ENCODE measurements at regions not wholly inside any gene's neighbourhood (a gene's known extent, or its start where the extent isn't known, plus 50 kb on each side); places are given as distances from the start of the nearest gene placed in this dataset.

GRCh38 chr16:65499566-65499965 is 377.7 kb upstream of the CDH11 start:
- Histone ChIP-seq H3K4me1 (no peaks in the 10 kb centered on the region), H3K27ac (no peak overlapping the region), H3K4me3 (replicated peaks in 1 of 3) (no peak overlapping the region), H3K9me3 (no peaks in the 10 kb centered on the region), H3K36me3 (no peaks in the 10 kb centered on the region), H3K27me3 (no peaks in the 10 kb centered on the region)
- DNase-seq = no peak
- TF ChIP-seq CTCF (IDR thresholded peaks at IDR 0.05) (no peak), POLR2A (IDR thresholded peaks at IDR 0.05) (no peak)
- 88 to 93% methylated on average over 1 of the region's 1 CpG for WGBS, 2 donors
- intact Hi-C loops (cut with DNase I) = no loop called here

- intact Hi-C loops (cut with DNase I) = no loop called here
- DNase-seq = no peak
- 19 to 25% methylated on average over 6 of the region's 6 CpGs for WGBS, 2 donors
- Histone ChIP-seq H3K4me1 (no peaks in the 10 kb centered on the region), H3K4me3 (replicated peaks in 1 of 3) (no peak overlapping the region), H3K9me3 (no peaks in the 10 kb centered on the region), H3K36me3 (no peaks in the 10 kb centered on the region), H3K27me3 (no peaks in the 10 kb centered on the region), H3K27ac (no peak overlapping the region)
- TF ChIP-seq CTCF (IDR thresholded peaks at IDR 0.05) = no peak
- TF ChIP-seq POLR2A (IDR thresholded peaks at IDR 0.05) = no peak
Measured at GRCh38 chr16:65497571-65497970, 375.7 kb upstream of the CDH11 start.

- H3K4me1 ChIP-seq = no peaks in the 10 kb centered on the region
- no peak for TF ChIP-seq POLR2A (IDR thresholded peaks at IDR 0.05)
- TF ChIP-seq CTCF (IDR thresholded peaks at IDR 0.05) = no peak
- WGBS, 2 donors = 85 to 95% methylated on average over 3 of the region's 3 CpGs
- no peaks in the 10 kb centered on the region for H3K9me3 ChIP-seq
- no peak overlapping the region for H3K27ac ChIP-seq
- H3K27me3 ChIP-seq = no peaks in the 10 kb centered on the region
- intact Hi-C loops (cut with DNase I) = no loop called here
- no peak overlapping the region for H3K4me3 ChIP-seq (replicated peaks in 1 of 3)
- DNase-seq = no peak
- no peaks in the 10 kb centered on the region for H3K36me3 ChIP-seq
Measured at GRCh38 chr16:65495106-65495505, 373.2 kb upstream of the CDH11 start.

- no peak overlapping the region for H3K27ac ChIP-seq
- no peak for TF ChIP-seq POLR2A (IDR thresholded peaks at IDR 0.05)
- no peak for TF ChIP-seq CTCF (IDR thresholded peaks at IDR 0.05)
- DNase-seq = no peak
- 86 to 88% methylated on average over 1 of the region's 1 CpG for WGBS, 2 donors
- intact Hi-C loops (cut with DNase I) = no loop called here
- no peaks in the 10 kb centered on the region for H3K27me3 ChIP-seq
- H3K9me3 ChIP-seq = no peaks in the 10 kb centered on the region
- H3K4me1 ChIP-seq = no peaks in the 10 kb centered on the region
- H3K36me3 ChIP-seq = no peaks in the 10 kb centered on the region
- H3K4me3 ChIP-seq (replicated peaks in 1 of 3) = no peak overlapping the region
Measured at GRCh38 chr16:65494609-65495008, 372.7 kb upstream of the CDH11 start.

- H3K36me3 ChIP-seq = no peaks in the 10 kb centered on the region
- no peak overlapping the region for H3K4me3 ChIP-seq (replicated peaks in 1 of 3)
- TF ChIP-seq POLR2A (IDR thresholded peaks at IDR 0.05) (no peak), CTCF (IDR thresholded peaks at IDR 0.05) (no peak)
- no peak for DNase-seq
- H3K9me3 ChIP-seq = no peaks in the 10 kb centered on the region
- H3K27me3 ChIP-seq = no peaks in the 10 kb centered on the region
- intact Hi-C loops (cut with DNase I) = no loop called here
- 90 to 98% methylated on average over 1 of the region's 1 CpG for WGBS, 2 donors
- no peak overlapping the region for H3K27ac ChIP-seq
- H3K4me1 ChIP-seq = no peaks in the 10 kb centered on the region
Measured at GRCh38 chr16:65494080-65494479, 372.2 kb upstream of the CDH11 start.
